ENCODE measurements at regions not wholly inside any gene's neighbourhood (a gene's known extent, or its start where the extent isn't known, plus 50 kb on each side); places are given as distances from the start of the nearest gene placed in this dataset.

DNA sequence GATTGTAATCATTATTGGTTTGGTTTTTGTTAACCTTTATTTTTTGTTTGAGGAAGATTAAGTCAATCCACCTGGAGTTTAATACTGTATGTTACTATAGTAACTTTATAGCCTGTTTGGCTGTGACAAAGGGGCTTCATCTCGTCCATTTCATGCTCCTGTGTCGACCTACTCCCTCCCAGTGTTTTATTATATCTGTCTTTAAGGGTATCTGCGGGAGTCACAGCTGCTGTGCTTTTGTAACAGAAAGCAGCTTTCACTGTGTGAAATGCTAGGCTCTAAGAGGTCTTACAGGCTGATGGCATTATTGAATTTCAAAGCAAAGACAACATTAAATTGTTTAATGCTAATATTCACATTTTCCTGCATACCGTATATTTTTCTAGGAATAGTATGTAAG, 698.0 kb upstream of the POU3F2 start:
- TF ChIP-seq, protein P1, sequence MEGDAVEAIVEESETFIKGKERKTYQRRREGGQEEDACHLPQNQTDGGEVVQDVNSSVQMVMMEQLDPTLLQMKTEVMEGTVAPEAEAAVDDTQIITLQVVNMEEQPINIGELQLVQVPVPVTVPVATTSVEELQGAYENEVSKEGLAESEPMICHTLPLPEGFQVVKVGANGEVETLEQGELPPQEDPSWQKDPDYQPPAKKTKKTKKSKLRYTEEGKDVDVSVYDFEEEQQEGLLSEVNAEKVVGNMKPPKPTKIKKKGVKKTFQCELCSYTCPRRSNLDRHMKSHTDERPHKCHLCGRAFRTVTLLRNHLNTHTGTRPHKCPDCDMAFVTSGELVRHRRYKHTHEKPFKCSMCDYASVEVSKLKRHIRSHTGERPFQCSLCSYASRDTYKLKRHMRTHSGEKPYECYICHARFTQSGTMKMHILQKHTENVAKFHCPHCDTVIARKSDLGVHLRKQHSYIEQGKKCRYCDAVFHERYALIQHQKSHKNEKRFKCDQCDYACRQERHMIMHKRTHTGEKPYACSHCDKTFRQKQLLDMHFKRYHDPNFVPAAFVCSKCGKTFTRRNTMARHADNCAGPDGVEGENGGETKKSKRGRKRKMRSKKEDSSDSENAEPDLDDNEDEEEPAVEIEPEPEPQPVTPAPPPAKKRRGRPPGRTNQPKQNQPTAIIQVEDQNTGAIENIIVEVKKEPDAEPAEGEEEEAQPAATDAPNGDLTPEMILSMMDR (IDR thresholded peaks at IDR 0.05) = no peak
- TF ChIP-seq, protein P2, sequence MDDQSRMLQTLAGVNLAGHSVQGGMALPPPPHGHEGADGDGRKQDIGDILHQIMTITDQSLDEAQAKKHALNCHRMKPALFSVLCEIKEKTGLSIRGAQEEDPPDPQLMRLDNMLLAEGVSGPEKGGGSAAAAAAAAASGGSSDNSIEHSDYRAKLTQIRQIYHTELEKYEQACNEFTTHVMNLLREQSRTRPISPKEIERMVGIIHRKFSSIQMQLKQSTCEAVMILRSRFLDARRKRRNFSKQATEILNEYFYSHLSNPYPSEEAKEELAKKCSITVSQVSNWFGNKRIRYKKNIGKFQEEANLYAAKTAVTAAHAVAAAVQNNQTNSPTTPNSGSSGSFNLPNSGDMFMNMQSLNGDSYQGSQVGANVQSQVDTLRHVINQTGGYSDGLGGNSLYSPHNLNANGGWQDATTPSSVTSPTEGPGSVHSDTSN (IDR thresholded peaks at IDR 0.05) = no peak
- TF ChIP-seq RAD21 (IDR thresholded peaks at IDR 0.05; ENCODE audit: low read length) (no peak), POLR2AphosphoS5 (IDR thresholded peaks at IDR 0.05; ENCODE audit: low read depth, low read length) (no peak), FOXJ3 (CRISPR knock-in tag; IDR thresholded peaks at IDR 0.05) (no peak), EZH2phosphoT487 (IDR thresholded peaks at IDR 0.05; ENCODE audit: borderline replicate concordance, low read depth) (no peak), SMC3 (IDR thresholded peaks at IDR 0.05; ENCODE audit: low read depth, low read length) (no peak), EP300 (IDR thresholded peaks at IDR 0.05; ENCODE audit: borderline replicate concordance in 1 of 2, low read depth in 1 of 2, low read length in 1 of 2) (no peak), RXRA (IDR thresholded peaks at IDR 0.05; ENCODE audit: borderline replicate concordance, low read depth) (no peak)
- TF ChIP-seq, protein P3, sequence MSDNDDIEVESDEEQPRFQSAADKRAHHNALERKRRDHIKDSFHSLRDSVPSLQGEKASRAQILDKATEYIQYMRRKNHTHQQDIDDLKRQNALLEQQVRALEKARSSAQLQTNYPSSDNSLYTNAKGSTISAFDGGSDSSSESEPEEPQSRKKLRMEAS (IDR thresholded peaks at IDR 0.05; ENCODE audit: low read depth) = no peak
